ENCODE measurements at regions not wholly inside any gene's neighbourhood (a gene's known extent, or its start where the extent isn't known, plus 50 kb on each side); places are given as distances from the start of the nearest gene placed in this dataset.
"Not testable (repeated sequence)": the region's sequence is repeated elsewhere in the genome, so short reads cannot be mapped to it uniquely, and the experiment has no call there.

GRCh38 chr12:104906695-104907094 lies 51.4 kb downstream of the SLC41A2 start:
- no peak for DNase-seq (ENCODE audit: low spot score)

- not testable (repeated sequence) for DNase-seq (ENCODE audit: low spot score)
Observed at GRCh38 chr12:104905446-104905845, 52.6 kb downstream of the SLC41A2 start.

GRCh38 chr12:104903648-104904423 lies 54.3 kb downstream of the SLC41A2 start:
- DNase-seq (ENCODE audit: low spot score): no peak

- DNase-seq (ENCODE audit: low spot score): no peak
Observed at GRCh38 chr12:104902125-104902524, 56.0 kb downstream of the SLC41A2 start.

DNA sequence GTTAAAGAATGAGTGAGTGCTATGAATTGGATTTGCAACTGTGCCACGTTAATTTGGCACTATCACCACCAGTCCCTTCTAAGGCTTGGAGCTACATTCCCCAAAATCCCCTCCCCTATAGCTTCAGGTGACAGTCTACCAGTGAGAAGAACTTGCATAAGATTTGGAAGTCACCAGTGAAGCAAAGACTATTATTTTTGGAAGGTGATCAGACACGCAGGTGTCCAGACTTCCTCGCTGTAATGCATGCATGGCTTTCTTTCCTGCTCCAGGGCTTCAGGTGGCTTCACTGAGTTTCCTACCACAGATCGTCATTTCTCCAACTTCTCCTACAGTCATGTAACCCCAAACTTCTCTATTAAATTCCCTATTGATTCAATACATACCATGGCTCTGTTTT lies 61.4 kb downstream of the SLC41A2 start:
- DNase-seq (ENCODE audit: low spot score): no peak

- no peak for DNase-seq (ENCODE audit: low spot score)
Observed at GRCh38 chr12:104896146-104896545, 61.9 kb downstream of the SLC41A2 start.

GRCh38 chr12:104895415-104895814 lies 62.7 kb downstream of the SLC41A2 start:
- DNase-seq (ENCODE audit: low spot score): no peak

DNA sequence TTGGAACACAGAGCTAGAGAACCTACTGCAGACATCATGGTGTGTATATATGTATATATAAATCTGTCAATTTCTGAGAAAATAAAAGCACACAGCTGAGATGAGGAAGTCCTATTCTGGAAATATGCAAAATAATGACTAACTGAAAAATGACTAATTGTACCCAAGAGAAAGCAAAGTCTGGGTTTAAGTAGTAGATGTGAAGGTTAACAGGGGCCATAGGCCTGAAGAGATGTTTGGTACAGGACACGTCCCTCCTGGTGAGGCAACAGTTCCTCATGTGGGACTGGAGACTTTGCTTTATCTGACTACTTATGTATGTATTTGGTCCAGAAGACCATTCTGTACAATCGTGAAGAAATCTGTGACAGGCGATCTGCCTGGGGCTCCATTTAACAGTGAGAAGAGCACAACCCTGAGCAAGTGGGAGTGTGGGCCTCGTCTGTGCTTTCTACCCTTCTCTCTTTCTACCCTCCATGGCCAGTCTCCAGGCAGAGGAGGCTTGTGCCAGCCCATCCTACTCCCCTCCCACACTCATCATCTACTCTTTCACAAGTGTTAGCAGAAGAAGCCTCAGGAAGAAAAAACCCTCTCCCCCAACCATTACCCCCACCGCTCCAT lies 67.5 kb downstream of the SLC41A2 start:
- DNase-seq (ENCODE audit: low spot score): no peak

- DNase-seq (ENCODE audit: low spot score): no peak
Observed at GRCh38 chr12:104889735-104890134, 68.4 kb downstream of the SLC41A2 start.

DNA sequence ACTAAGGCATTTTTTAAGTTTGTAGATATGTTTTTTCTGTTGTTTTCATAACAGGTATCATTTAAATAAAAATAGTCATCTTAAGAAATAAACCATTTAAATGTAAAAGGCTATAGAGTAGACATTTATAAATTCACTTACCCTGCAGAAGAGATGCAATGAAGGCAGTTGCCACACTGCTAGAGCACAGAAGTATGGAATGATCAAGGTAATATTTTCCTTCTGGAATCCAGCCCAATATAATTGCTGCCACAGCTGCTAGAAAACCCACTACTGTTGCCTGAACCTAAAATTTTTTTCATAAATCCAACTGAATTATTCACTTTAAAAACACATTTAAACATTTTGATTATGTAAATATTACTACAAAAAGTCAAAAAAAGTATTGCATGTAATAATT lies 69.2 kb downstream of the SLC41A2 start:
- DNase-seq (ENCODE audit: low spot score): no peak

DNA sequence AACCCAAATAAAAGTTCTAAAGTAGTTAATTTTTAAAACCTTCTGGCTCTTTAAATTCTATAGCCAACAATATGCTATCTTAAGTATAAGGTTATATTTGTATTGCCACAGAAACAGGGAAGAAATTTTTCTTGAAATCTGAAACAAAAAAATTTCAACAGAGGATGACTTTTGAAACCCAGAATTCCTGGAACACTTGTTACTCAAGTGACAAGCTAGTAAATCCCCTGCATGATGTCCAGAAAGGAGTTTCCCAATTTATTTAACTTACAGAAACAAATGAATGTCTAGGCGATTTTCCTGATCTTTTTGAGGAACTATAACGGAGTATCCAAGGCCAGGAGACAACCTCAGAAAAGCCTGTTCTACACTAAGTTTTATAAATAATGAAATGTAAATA lies 69.6 kb downstream of the SLC41A2 start:
- no peak for DNase-seq (ENCODE audit: low spot score)

DNA sequence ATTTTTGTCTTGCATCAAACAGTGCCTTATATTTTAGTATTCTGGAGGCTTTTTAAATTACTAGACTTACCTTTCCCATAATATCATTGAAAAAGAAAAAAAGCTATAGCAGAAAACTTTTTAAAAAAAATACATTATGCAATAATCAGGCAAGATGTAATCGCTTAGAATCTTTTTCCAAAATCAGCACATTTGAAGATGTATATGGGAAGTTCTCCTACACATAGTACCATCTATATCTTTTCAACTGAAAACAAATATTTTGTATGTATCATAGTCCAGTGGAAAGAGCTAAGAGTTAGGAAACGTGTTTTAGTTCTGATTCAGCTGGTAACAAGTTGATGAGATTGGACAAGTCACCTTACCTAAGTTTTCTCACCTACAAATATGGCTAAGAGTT lies 70.6 kb downstream of the SLC41A2 start:
- no peak for DNase-seq (ENCODE audit: low spot score)

GRCh38 chr12:104886418-104887401 lies 71.4 kb downstream of the SLC41A2 start:
- DNase-seq (ENCODE audit: low spot score): no peak

- not testable (repeated sequence) for DNase-seq (ENCODE audit: low spot score)
Observed at GRCh38 chr12:104878858-104879257, 79.2 kb downstream of the SLC41A2 start.

DNA sequence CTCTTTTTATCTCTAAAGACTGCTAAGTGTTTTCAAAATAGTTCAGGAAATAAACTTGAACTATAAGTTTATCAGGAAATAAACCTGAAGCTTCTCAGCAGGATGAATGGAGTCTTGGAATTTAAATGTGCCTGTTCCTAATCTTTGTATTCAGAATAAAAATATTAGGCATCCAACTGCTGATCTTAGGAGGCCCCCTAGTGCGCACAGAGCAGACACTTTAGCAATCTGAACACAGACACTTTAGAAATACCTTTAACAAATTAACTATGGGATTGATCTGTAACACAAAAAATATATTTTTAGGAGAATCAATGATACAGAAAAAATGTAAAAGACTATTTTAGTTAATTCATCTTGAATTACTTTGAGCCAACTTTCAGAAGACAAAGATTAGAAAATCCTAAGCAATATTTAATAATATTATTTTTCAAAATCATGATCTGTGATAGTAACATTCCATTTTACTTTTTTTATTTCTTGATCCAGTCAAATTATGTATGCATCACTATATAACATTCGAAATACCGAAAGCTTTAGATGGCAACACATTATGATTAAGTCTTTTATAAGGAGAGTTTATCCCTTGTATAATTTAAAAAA lies 80.9 kb downstream of the SLC41A2 start:
- peak; percentile 58 for DNase-seq (ENCODE audit: low spot score)

DNA sequence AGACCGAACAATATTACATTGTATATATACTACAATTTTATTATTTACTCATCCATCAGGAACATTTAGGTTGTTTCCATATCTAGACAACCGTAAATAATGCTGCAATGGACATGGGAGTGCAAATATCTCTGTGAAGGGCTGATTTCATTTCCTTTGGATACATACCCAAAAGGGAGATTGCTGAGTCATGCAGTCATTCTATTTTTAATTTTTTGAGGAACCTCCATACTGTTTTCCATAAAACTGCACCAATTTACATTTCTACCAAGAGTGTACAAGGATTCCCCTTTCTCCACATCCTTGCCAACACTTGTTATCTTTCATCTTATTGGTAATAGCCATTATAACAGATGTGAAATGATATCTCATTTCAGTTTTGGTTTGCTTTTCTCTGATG lies 84.7 kb downstream of the SLC41A2 start:
- DNase-seq (ENCODE audit: low spot score): no peak

DNA sequence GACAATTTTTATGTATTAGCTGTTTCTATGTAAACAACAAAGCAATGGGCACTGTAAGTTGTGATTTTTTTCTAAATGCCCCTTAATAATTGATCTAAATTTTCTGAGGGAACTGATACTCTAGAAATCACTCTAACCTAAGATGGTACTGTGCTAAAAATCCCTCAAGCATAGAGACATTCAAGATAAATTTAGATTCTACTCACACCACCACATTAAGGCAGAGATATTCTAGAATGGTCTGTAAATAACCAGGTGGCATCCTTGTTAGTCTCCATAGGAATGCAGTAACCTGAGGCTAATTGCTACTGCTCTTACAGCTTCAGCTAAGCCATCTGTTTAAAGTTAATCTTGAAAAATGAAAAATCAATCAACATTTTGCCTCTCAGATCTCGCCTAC lies 87.3 kb downstream of the SLC41A2 start:
- no peak for DNase-seq (ENCODE audit: low spot score)

- no peak for DNase-seq (ENCODE audit: low spot score)
Observed at GRCh38 chr12:104866291-104866690, 91.8 kb downstream of the SLC41A2 start.

DNA sequence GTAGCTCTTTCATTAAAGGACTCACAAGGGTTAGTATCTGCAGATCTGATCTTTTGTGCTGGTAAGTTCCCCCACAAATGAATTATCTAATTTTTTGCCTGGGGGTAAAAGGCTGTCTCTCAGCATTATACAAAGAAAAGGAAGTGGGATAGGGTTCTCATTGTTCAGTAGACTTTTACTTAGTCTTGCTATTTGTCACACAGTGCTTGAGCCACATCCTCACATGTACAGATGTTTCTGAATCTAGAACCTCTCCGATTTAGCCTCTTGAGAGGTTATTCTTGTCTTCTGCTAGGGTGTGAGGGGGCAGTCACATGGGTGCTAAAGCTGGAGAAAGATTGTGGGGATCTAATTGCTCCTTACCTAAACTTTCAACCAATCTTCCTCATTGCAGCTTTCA lies 93.0 kb downstream of the SLC41A2 start:
- DNase-seq (ENCODE audit: low spot score): no peak

DNA sequence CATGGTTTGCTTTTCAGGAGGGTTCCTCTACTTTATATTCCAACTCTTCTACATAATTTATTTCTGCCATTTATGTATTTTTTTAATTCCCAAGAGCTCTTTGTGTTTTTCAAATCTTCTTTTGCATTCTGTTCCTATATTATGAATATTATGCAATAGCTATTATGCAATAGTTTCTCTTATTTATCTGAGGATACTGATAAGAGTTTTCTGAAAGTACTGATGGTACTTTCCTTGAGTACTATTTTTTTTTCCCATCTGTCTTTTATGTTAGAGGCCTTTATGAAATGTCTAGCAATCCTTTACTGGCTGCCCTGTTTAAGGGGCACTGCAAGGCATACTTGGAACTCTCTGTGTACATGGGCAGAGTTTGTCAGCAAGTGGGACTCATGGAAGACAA lies 93.4 kb downstream of the SLC41A2 start:
- no peak for DNase-seq (ENCODE audit: low spot score)

DNA sequence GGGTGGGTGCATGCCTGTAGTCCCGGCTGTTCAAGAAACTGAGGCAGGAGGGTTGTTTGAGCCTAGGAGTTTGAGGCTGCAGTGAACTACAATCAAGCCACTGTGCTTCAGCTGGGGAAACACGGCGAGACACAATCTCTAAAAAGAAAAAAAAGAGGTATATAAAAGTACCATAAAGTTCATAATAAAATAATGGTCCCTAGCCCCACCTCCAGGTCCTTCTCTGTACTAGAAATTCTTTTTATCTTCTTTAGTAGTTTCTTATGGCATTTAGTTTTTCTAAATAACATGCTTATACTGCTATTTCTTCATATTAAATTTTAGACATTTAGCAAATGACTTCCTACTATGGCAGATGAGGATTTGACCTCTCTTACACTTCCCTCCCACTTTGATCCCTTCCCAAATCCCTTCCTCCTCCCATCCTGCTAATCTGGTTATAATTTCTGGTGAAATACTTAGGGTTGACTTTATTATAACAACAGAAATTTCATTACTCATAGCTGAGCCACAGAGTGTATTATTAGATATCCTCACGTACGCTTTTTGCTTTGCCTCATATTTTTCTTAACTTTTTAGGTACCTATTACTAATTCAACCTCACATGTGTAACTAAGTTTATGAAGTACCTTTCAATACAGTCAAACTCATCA lies 94.7 kb downstream of the SLC41A2 start:
- no peak for DNase-seq (ENCODE audit: low spot score)
